ENCODE measurements at regions not wholly inside any gene's neighbourhood (a gene's known extent, or its start where the extent isn't known, plus 50 kb on each side); places are given as distances from the start of the nearest gene placed in this dataset.
"Not testable (repeated sequence)": the region's sequence is repeated elsewhere in the genome, so short reads cannot be mapped to it uniquely, and the experiment has no call there.

GRCh38 chr20:46785958-46786357 lies 76.5 kb downstream of the SLC2A10 start:
- intact Hi-C loops (cut with DNase I), result loop anchor here (5.0 kb wide), 1 partner anchor 789 kb away; no protein-coding TSS in a partner anchor
- DNase-seq (ENCODE audit: low spot score), result no peak
- no peak for ATAC-seq

- intact Hi-C loops (cut with DNase I), result loop anchor here (5.0 kb wide), 1 partner anchor 789 kb away; no protein-coding TSS in a partner anchor
- ATAC-seq (no peak), DNase-seq (ENCODE audit: low spot score) (no peak)
These were observed 77.1 kb downstream of the SLC2A10 start for GRCh38 chr20:46786566-46786965.

- no peak for ATAC-seq
- DNase-seq (ENCODE audit: low spot score), result no peak
- intact Hi-C loops (cut with DNase I), result loop anchor here (5.0 kb wide), 1 partner anchor 791 kb away; no protein-coding TSS in a partner anchor
These were observed 78.7 kb downstream of the SLC2A10 start for GRCh38 chr20:46787991-46788762.

- intact Hi-C loops (cut with DNase I), result loop anchor here (5.0 kb wide), 1 partner anchor 791 kb away; no protein-coding TSS in a partner anchor
- not testable (repeated sequence) for ATAC-seq; DNase-seq (ENCODE audit: low spot score)
These were observed 79.3 kb downstream of the SLC2A10 start for GRCh38 chr20:46788763-46789091.

GRCh38 chr20:46789339-46790028 lies 80.0 kb downstream of the SLC2A10 start:
- ATAC-seq, result no peak

GRCh38 chr20:46791722-46792416 lies 82.4 kb downstream of the SLC2A10 start:
- ATAC-seq (no peak), DNase-seq (ENCODE audit: low spot score) (no peak)
- intact Hi-C loops (cut with DNase I), result no loop called here

More at GRCh38 chr20:46789339-46790028, 80.0 kb downstream of the SLC2A10 start:
- DNase-seq (ENCODE audit: low spot score), result no peak
- intact Hi-C loops (cut with DNase I), result loop anchor here (5.0 kb wide), 1 partner anchor 792 kb away; no protein-coding TSS in a partner anchor

GRCh38 chr20:46797206-46797605 lies 87.8 kb downstream of the SLC2A10 start:
- intact Hi-C loops (cut with DNase I), result no loop called here
- DNase-seq (ENCODE audit: low spot score) (no peak), ATAC-seq (no peak)

- intact Hi-C loops (cut with DNase I), result no loop called here
- no peak for ATAC-seq
These were observed 89.0 kb downstream of the SLC2A10 start for GRCh38 chr20:46798430-46798829.

GRCh38 chr20:46799781-46800408 lies 90.4 kb downstream of the SLC2A10 start:
- no peak for ATAC-seq
- no peak for DNase-seq (ENCODE audit: low spot score)
- intact Hi-C loops (cut with DNase I), result no loop called here

More at GRCh38 chr20:46798430-46798829, 89.0 kb downstream of the SLC2A10 start:
- no peak for DNase-seq (ENCODE audit: low spot score)

- ATAC-seq (no peak), DNase-seq (ENCODE audit: low spot score) (no peak)
- intact Hi-C loops (cut with DNase I), result no loop called here
These were observed 91.0 kb downstream of the SLC2A10 start for GRCh38 chr20:46800409-46800804.

- intact Hi-C loops (cut with DNase I), result no loop called here
These were observed 91.7 kb downstream of the SLC2A10 start for GRCh38 chr20:46801003-46801702.

GRCh38 chr20:46802722-46803121 lies 91.9 kb upstream of the EYA2 start:
- ATAC-seq (no peak), DNase-seq (ENCODE audit: low spot score) (no peak)
- intact Hi-C loops (cut with DNase I), result no loop called here

More at GRCh38 chr20:46801003-46801702, 91.7 kb downstream of the SLC2A10 start:
- no peak for DNase-seq (ENCODE audit: low spot score)
- ATAC-seq, result no peak

- DNase-seq (ENCODE audit: low spot score) (no peak), ATAC-seq (no peak)
- intact Hi-C loops (cut with DNase I), result no loop called here
These were observed 91.3 kb upstream of the EYA2 start for GRCh38 chr20:46803123-46804020.

GRCh38 chr20:46804126-46804525 lies 90.5 kb upstream of the EYA2 start:
- ATAC-seq (no peak), DNase-seq (ENCODE audit: low spot score) (no peak)
- intact Hi-C loops (cut with DNase I), result no loop called here

- ATAC-seq (no peak), DNase-seq (ENCODE audit: low spot score) (no peak)
- intact Hi-C loops (cut with DNase I), result no loop called here
These were observed 88.8 kb upstream of the EYA2 start for GRCh38 chr20:46805836-46806235.

- intact Hi-C loops (cut with DNase I), result no loop called here
- DNase-seq (ENCODE audit: low spot score), result no peak
- no peak for ATAC-seq
These were observed 86.6 kb upstream of the EYA2 start for GRCh38 chr20:46807998-46808397.

GRCh38 chr20:46808565-46808964 lies 86.1 kb upstream of the EYA2 start:
- no peak for DNase-seq (ENCODE audit: low spot score)
- intact Hi-C loops (cut with DNase I), result no loop called here
- ATAC-seq, result no peak
